SU-DHL-6 (cell line): ENCODE measurements at regions not wholly inside any gene's neighbourhood (a gene's known extent, or its start where the extent isn't known, plus 50 kb on each side); places are given as distances from the start of the nearest gene placed in this dataset.

Experiments
- H2AFZ ChIP-seq: fragments of 200-600 bp; sonication (generic); 2 replicates; pipeline ENCODE4 v1.6.1; 2014; ENCODE audit warnings: low read depth, mild to moderate bottlenecking, moderate library complexity, mixed read lengths, antibody characterized with exemption, low read length; ENCODE audit not compliant: severe bottlenecking
- H3F3A ChIP-seq: fragments of 200-600 bp; shearing (Covaris generic); 2 replicates; pipeline ENCODE4 v1.6.0; 2016; ENCODE audit warnings: antibody characterized with exemption, mild to moderate bottlenecking; ENCODE audit not compliant: insufficient read depth
- H3K27ac ChIP-seq: fragments of 200-600 bp; sonication (generic); 2 replicates; pipeline ENCODE4 v1.5.1; 2016; ENCODE audit warnings: low read depth, mild to moderate bottlenecking, low read length, moderate library complexity, mixed read lengths
- H3K27me3 ChIP-seq: fragments of 200-600 bp; sonication (generic), shearing (Covaris generic); 2 replicates; pipeline ENCODE4 v1.6.0; 2014; ENCODE audit warnings: mild to moderate bottlenecking, low read length
- H3K36me3 ChIP-seq: fragments of 200-600 bp; sonication (generic); 2 replicates; pipeline ENCODE4 v1.6.1; 2014; ENCODE audit warnings: mild to moderate bottlenecking, low read length, mixed read lengths
- H3K4me2 ChIP-seq: fragments of 300-600, 200-600 bp; shearing (Covaris generic), sonication (generic); 2 replicates; pipeline ENCODE4 v1.6.0; 2014; ENCODE audit warnings: low read length, low read depth, mild to moderate bottlenecking; ENCODE audit not compliant: poor library complexity, severe bottlenecking
- H3K4me3 ChIP-seq: fragments of 200-600 bp; sonication (generic); 2 replicates; pipeline ENCODE4 v1.5.1; 2014; ENCODE audit warnings: antibody characterized with exemption, low read length, mild to moderate bottlenecking, mixed read lengths; ENCODE audit not compliant: insufficient read depth, poor library complexity, severe bottlenecking
- H3K79me2 ChIP-seq: fragments of 200-600 bp; sonication (generic); 2 replicates; pipeline ENCODE4 v1.6.1; 2014; ENCODE audit warnings: mild to moderate bottlenecking, low read length, moderate library complexity; ENCODE audit not compliant: insufficient read depth
- H3K9ac ChIP-seq: fragments of 200-600 bp; sonication (generic); 2 replicates; pipeline ENCODE4 v1.7.0; 2014; ENCODE audit warnings: mild to moderate bottlenecking, low read length
- H3K9me2 ChIP-seq: fragments of 200-600 bp; sonication (generic); replicated peaks from 2 replicates; pipeline ENCODE4 v1.6.1; 2014; ENCODE audit warnings: low read length; ENCODE audit not compliant: insufficient read depth
- H3K9me3 ChIP-seq: fragments of 200-600 bp; sonication (generic); 2 replicates; pipeline ENCODE4 v1.6.1; 2014; ENCODE audit warnings: low read length, mixed read lengths; ENCODE audit not compliant: insufficient read depth
- H4K20me1 ChIP-seq: fragments of 200-600 bp; sonication (generic); 2 replicates; pipeline ENCODE4 v1.6.1; 2014; ENCODE audit warnings: low read depth, mild to moderate bottlenecking, antibody characterized with exemption, low read length, moderate library complexity, mixed read lengths
- EZH2phosphoT487 ChIP-seq: fragments of 200-600 bp; sonication (generic), shearing (Covaris generic); conservative IDR thresholded peaks from 2 replicates; pipeline ENCODE4 v1.6.1; 2018; ENCODE audit warnings: mild to moderate bottlenecking, antibody characterized with exemption, low read length, moderate library complexity, mixed read lengths
- TF ChIP-seq, protein P1 (sequence below): fragments of 200-600 bp; sonication (generic); IDR thresholded peaks from one replicate; pipeline ENCODE4 v1.5.1; 2017; ENCODE audit warnings: antibody characterized with exemption, mild to moderate bottlenecking, low read length, moderate library complexity; ENCODE audit not compliant: insufficient read depth, poor library complexity, severe bottlenecking

- TF ChIP-seq, protein P1, sequence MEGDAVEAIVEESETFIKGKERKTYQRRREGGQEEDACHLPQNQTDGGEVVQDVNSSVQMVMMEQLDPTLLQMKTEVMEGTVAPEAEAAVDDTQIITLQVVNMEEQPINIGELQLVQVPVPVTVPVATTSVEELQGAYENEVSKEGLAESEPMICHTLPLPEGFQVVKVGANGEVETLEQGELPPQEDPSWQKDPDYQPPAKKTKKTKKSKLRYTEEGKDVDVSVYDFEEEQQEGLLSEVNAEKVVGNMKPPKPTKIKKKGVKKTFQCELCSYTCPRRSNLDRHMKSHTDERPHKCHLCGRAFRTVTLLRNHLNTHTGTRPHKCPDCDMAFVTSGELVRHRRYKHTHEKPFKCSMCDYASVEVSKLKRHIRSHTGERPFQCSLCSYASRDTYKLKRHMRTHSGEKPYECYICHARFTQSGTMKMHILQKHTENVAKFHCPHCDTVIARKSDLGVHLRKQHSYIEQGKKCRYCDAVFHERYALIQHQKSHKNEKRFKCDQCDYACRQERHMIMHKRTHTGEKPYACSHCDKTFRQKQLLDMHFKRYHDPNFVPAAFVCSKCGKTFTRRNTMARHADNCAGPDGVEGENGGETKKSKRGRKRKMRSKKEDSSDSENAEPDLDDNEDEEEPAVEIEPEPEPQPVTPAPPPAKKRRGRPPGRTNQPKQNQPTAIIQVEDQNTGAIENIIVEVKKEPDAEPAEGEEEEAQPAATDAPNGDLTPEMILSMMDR, result no peak
- TF ChIP-seq EZH2phosphoT487, result no peak
- H2AFZ ChIP-seq, result no peak overlapping the region
- no peak overlapping the region for H3K9ac ChIP-seq
- no peaks in the 10 kb centered on the region for H3K36me3 ChIP-seq
- H3K27me3 ChIP-seq, result no peaks in the 10 kb centered on the region
- H4K20me1 ChIP-seq, result no peaks in the 10 kb centered on the region
- no peak overlapping the region for H3K27ac ChIP-seq
- no peaks in the 10 kb centered on the region for H3K79me2 ChIP-seq
- no peak overlapping the region for H3K4me3 ChIP-seq
- no peaks in the 10 kb centered on the region for H3K9me3 ChIP-seq
- H3K9me2 ChIP-seq, result no peaks in the 10 kb centered on the region
- H3F3A ChIP-seq, result no peaks in the 10 kb centered on the region
- no peak overlapping the region for H3K4me2 ChIP-seq
Observed at GRCh38 chr4:116427666-116428065, 657.7 kb downstream of the TRAM1L1 start.

GRCh38 chr4:116413222-116413621 is 672.2 kb downstream of the TRAM1L1 start:
- no peak overlapping the region for H3K9ac ChIP-seq
- H3K36me3 ChIP-seq, result no peaks in the 10 kb centered on the region
- no peaks in the 10 kb centered on the region for H3K9me2 ChIP-seq
- no peak overlapping the region for H3K4me2 ChIP-seq
- H3F3A ChIP-seq, result no peaks in the 10 kb centered on the region
- H3K79me2 ChIP-seq, result no peaks in the 10 kb centered on the region
- H3K4me3 ChIP-seq, result no peak overlapping the region
- H3K27me3 ChIP-seq, result no peaks in the 10 kb centered on the region
- no peaks in the 10 kb centered on the region for H3K9me3 ChIP-seq
- no peak overlapping the region for H2AFZ ChIP-seq
- no peak for TF ChIP-seq EZH2phosphoT487
- TF ChIP-seq, protein P1, result no peak
- no peak overlapping the region for H3K27ac ChIP-seq
- H4K20me1 ChIP-seq, result no peaks in the 10 kb centered on the region

DNA sequence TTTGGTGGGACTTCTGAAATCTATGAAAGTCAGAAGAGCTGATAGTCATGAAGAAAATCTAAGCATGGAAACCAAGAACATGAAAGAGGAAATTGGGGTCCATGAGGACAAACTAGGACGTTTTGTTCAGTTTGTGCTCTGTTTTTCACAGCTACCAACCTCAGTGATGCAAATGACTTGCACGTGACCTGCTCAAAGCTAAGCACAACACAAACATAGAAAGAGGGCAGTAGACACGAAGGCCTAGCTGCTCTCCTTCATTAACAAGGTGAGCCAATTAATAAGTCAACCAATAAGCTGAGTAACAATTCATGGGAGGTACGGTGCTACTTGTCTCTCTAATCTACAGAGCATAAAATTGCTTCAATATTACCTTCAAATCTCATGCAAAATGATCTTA is 684.1 kb downstream of the TRAM1L1 start:
- Histone ChIP-seq H3K27me3 (no peaks in the 10 kb centered on the region), H3K4me2 (no peak overlapping the region), H3K9me2 (no peaks in the 10 kb centered on the region), H3K27ac (no peak overlapping the region), H3K36me3 (no peaks in the 10 kb centered on the region), H4K20me1 (no peaks in the 10 kb centered on the region), H3K79me2 (no peaks in the 10 kb centered on the region), H3K4me3 (no peak overlapping the region), H3K9me3 (no peaks in the 10 kb centered on the region), H3F3A (no peaks in the 10 kb centered on the region), H3K9ac (no peak overlapping the region), H2AFZ (no peak overlapping the region)
- TF ChIP-seq, protein P1, result no peak
- TF ChIP-seq EZH2phosphoT487, result no peak

- Histone ChIP-seq H2AFZ (no peak overlapping the region), H3K4me2 (no peak overlapping the region), H3K27me3 (no peaks in the 10 kb centered on the region), H3K4me3 (no peak overlapping the region), H3K9me2 (no peaks in the 10 kb centered on the region), H4K20me1 (no peaks in the 10 kb centered on the region), H3K36me3 (no peaks in the 10 kb centered on the region), H3K79me2 (no peaks in the 10 kb centered on the region), H3K9me3 (no peaks in the 10 kb centered on the region), H3K27ac (no peak overlapping the region), H3F3A (no peaks in the 10 kb centered on the region), H3K9ac (no peak overlapping the region)
- TF ChIP-seq, protein P1, result no peak
- TF ChIP-seq EZH2phosphoT487, result no peak
Observed at GRCh38 chr4:116400480-116400879, 684.9 kb downstream of the TRAM1L1 start.
